ENCODE measurements at regions not wholly inside any gene's neighbourhood (a gene's known extent, or its start where the extent isn't known, plus 50 kb on each side); places are given as distances from the start of the nearest gene placed in this dataset.

GRCh38 chr10:100621360-100622205 lies 85.8 kb downstream of the HIF1AN start:
- Histone ChIP-seq H3K27me3 (peaks cover 8 to 98% (median 64%) of the 10 kb centered on the region in 3 donors), H3K9me3 (no peaks in the 10 kb centered on the region), H3K27ac (no peak overlapping the region), H3K4me3 (no peak overlapping the region), H3K36me3 (no peaks in the 10 kb centered on the region), H3K4me1 (peaks cover 0 to 7% (median 0%) of the 10 kb centered on the region in 4 donors)
- 16 to 22% (median 18%) methylated on average over 39 to 44 of the region's 44 CpGs for WGBS, 5 donors
- TF ChIP-seq CTCF (IDR thresholded peaks at IDR 0.05), result no peak
- no peak for TF ChIP-seq EP300 (IDR thresholded peaks at IDR 0.05)
- TF ChIP-seq POLR2AphosphoS5 (IDR thresholded peaks at IDR 0.05), result no peak
- no peak for TF ChIP-seq POLR2A (IDR thresholded peaks at IDR 0.05)
- DNase-seq, result peak in 1 of 2 donors; percentile 49
- intact Hi-C loops (cut with DNase I; ENCODE audit: low total_unique reads), result no loop called here

GRCh38 chr10:100622946-100623345 lies 87.2 kb downstream of the HIF1AN start:
- Histone ChIP-seq H3K9me3 (no peaks in the 10 kb centered on the region), H3K4me3 (no peak overlapping the region), H3K27ac (no peak overlapping the region), H3K36me3 (no peaks in the 10 kb centered on the region), H3K27me3 (peaks cover 8 to 98% (median 58%) of the 10 kb centered on the region in 3 donors), H3K4me1 (peaks cover 0 to 7% (median 0%) of the 10 kb centered on the region in 4 donors)
- WGBS, 5 donors, result 70 to 80% (median 76%) methylated on average over 7 of the region's 7 CpGs
- TF ChIP-seq POLR2AphosphoS5 (IDR thresholded peaks at IDR 0.05) (no peak), EP300 (IDR thresholded peaks at IDR 0.05) (no peak), CTCF (IDR thresholded peaks at IDR 0.05) (no peak), POLR2A (IDR thresholded peaks at IDR 0.05) (no peak)
- intact Hi-C loops (cut with DNase I; ENCODE audit: low total_unique reads), result no loop called here
- no peak for DNase-seq

- no peaks in the 10 kb centered on the region for H3K36me3 ChIP-seq
- H3K9me3 ChIP-seq, result no peaks in the 10 kb centered on the region
- intact Hi-C loops (cut with DNase I; ENCODE audit: low total_unique reads), result no loop called here
- TF ChIP-seq CTCF (IDR thresholded peaks at IDR 0.05) (no peak), EP300 (IDR thresholded peaks at IDR 0.05) (no peak), POLR2A (IDR thresholded peaks at IDR 0.05) (no peak), POLR2AphosphoS5 (IDR thresholded peaks at IDR 0.05) (no peak)
- no peak overlapping the region for H3K4me3 ChIP-seq
- H3K27me3 ChIP-seq, result peaks cover 8 to 98% (median 58%) of the 10 kb centered on the region in 3 donors
- H3K27ac ChIP-seq, result no peak overlapping the region
- DNase-seq, result no peak
- WGBS, 5 donors, result 52 to 63% (median 60%) methylated on average over 11 to 12 of the region's 12 CpGs
- H3K4me1 ChIP-seq, result peaks cover 0 to 7% (median 0%) of the 10 kb centered on the region in 4 donors
Measured at GRCh38 chr10:100623521-100624230, 87.9 kb downstream of the HIF1AN start.

- intact Hi-C loops (cut with DNase I; ENCODE audit: low total_unique reads), result no loop called here
- TF ChIP-seq POLR2AphosphoS5 (IDR thresholded peaks at IDR 0.05) (no peak), EP300 (IDR thresholded peaks at IDR 0.05) (no peak), CTCF (IDR thresholded peaks at IDR 0.05) (no peak), POLR2A (IDR thresholded peaks at IDR 0.05) (no peak)
- Histone ChIP-seq H3K4me1 (peaks cover 0 to 7% (median 0%) of the 10 kb centered on the region in 4 donors), H3K9me3 (no peaks in the 10 kb centered on the region), H3K27me3 (peaks cover 8 to 98% (median 58%) of the 10 kb centered on the region in 3 donors), H3K36me3 (no peaks in the 10 kb centered on the region), H3K4me3 (no peak overlapping the region), H3K27ac (no peak overlapping the region)
- 63 to 76% (median 70%) methylated on average over 3 to 8 of the region's 8 CpGs for WGBS, 5 donors
- DNase-seq, result no peak
Measured at GRCh38 chr10:100624298-100624697, 88.6 kb downstream of the HIF1AN start.
